Stimulated activated naive CD4-positive, alpha-beta T cell (primary cell): ENCODE measurements at regions not wholly inside any gene's neighbourhood (a gene's known extent, or its start where the extent isn't known, plus 50 kb on each side); places are given as distances from the start of the nearest gene placed in this dataset.

Source experiments
- DNase-seq, 6 experiments: peaks; one replicate each; lab custom pipeline; 2025; lab: John Stamatoyannopoulos, UW

GRCh38 chr4:56086073-56086541, 137.4 kb downstream of the CEP135 start:
- DNase-seq = no peak

GRCh38 chr4:56085275-56085674, 136.5 kb downstream of the CEP135 start:
- DNase-seq = no peak

- no peak for DNase-seq
Observed at GRCh38 chr4:56084851-56085250, 136.1 kb downstream of the CEP135 start.
